OCI-LY7 (cell line): ENCODE measurements at regions not wholly inside any gene's neighbourhood (a gene's known extent, or its start where the extent isn't known, plus 50 kb on each side); places are given as distances from the start of the nearest gene placed in this dataset.

Experiments used
- BruUV-seq: library from RNA; stranded (reverse); fragments of 400-500 nt; replicated peaks from 2 replicates; lab custom pipeline; 2021; lab: Mats Ljungman, UMichigan
- CTCF ChIA-PET: fragments of 300-600 bp; sonication (Branson Sonifier 250); formaldehyde crosslinking; loops from one replicate; lab custom pipeline; 2022; ENCODE audit warnings: antibody characterized with exemption; ENCODE audit not compliant: unreplicated experiment; lab: Charles Lee
- POLR2A ChIA-PET: fragments of 300-600 bp; sonication (Branson Sonifier 250); formaldehyde crosslinking; loops from one replicate; lab custom pipeline; 2022; ENCODE audit warnings: antibody characterized with exemption; lab: Charles Lee
- DNase-seq: peaks from one replicate; pipeline ENCODE4 v3.0.0-alpha.2; 2015; ENCODE audit warnings: low spot score
- H2AFZ ChIP-seq: fragments of 200-600 bp; sonication (generic), shearing (Covaris generic); 2 replicates; pipeline ENCODE4 v1.6.1; 2014; ENCODE audit warnings: mild to moderate bottlenecking, antibody characterized with exemption, low read length, moderate library complexity
- H3K27ac ChIP-seq: fragments of 200-600 bp; sonication (generic); 2 replicates; pipeline ENCODE4 v1.5.1; 2014; ENCODE audit warnings: mixed run types, low read depth, mild to moderate bottlenecking, moderate library complexity, low read length, inconsistent platforms; ENCODE audit not compliant: poor library complexity, severe bottlenecking
- H3K36me3 ChIP-seq: fragments of 200-600 bp; sonication (generic); 2 replicates; pipeline ENCODE4 v1.6.1; 2014; ENCODE audit warnings: mild to moderate bottlenecking, antibody characterized with exemption, low read length, moderate library complexity, mixed read lengths; ENCODE audit not compliant: insufficient read depth
- H3K4me1 ChIP-seq: fragments of 200-600 bp; sonication (generic); 2 replicates; pipeline ENCODE4 v1.5.1; 2014; ENCODE audit warnings: mild to moderate bottlenecking, low read length; ENCODE audit not compliant: insufficient read depth, poor library complexity, severe bottlenecking
- H3K4me2 ChIP-seq: fragments of 200-600 bp; sonication (generic); 2 replicates; pipeline ENCODE4 v1.6.1; 2014; ENCODE audit warnings: mild to moderate bottlenecking, low read length
- H3K4me3 ChIP-seq: fragments of 200-600 bp; sonication (generic); 2 replicates; pipeline ENCODE4 v1.5.1; 2014; ENCODE audit warnings: mild to moderate bottlenecking, low read depth, low read length; ENCODE audit not compliant: poor library complexity, severe bottlenecking
- H3K79me2 ChIP-seq: fragments of 200-600 bp; sonication (generic); 2 replicates; pipeline ENCODE4 v1.6.1; 2016; ENCODE audit warnings: low read depth, mild to moderate bottlenecking, low read length, moderate library complexity, mixed read lengths; ENCODE audit not compliant: insufficient read depth
- H3K9me2 ChIP-seq: fragments of 200-600 bp; sonication (generic); 2 replicates; pipeline ENCODE4 v1.6.1; 2016; ENCODE audit warnings: mild to moderate bottlenecking, low read length, mixed read lengths; ENCODE audit not compliant: insufficient read depth
- H3K9me3 ChIP-seq: fragments of 200-600 bp; sonication (generic); 2 replicates; pipeline ENCODE4 v1.6.1; 2014; ENCODE audit warnings: mild to moderate bottlenecking, mixed run types, low read length, mixed read lengths
- H4K20me1 ChIP-seq: fragments of 200-600 bp; sonication (generic); 2 replicates; pipeline ENCODE4 v1.6.1; 2014; ENCODE audit warnings: mild to moderate bottlenecking, antibody characterized with exemption, low read length, moderate library complexity, mixed read lengths; ENCODE audit not compliant: insufficient read depth
- CTCF ChIP-seq: fragments of 200-600 bp; sonication (generic); conservative IDR thresholded peaks from 2 replicates; pipeline ENCODE4 v1.5.1; 2014; ENCODE audit warnings: mild to moderate bottlenecking, antibody characterized with exemption, low read length, moderate library complexity, mixed read lengths
- EZH2phosphoT487 ChIP-seq: fragments of 200-600 bp; sonication (generic); IDR thresholded peaks from 2 replicates; pipeline ENCODE4 v1.6.1; 2018; ENCODE audit warnings: low read depth, borderline replicate concordance, mild to moderate bottlenecking, mixed run types, antibody characterized with exemption, low read length, moderate library complexity, mixed read lengths
- intact Hi-C: fragments of 100-400 bp; cut with micrococcal nuclease; formaldehyde crosslinking; loops from one replicate; pipeline ENCODE4 v1.10.0; 2022; ENCODE audit not compliant: unreplicated experiment

- Histone ChIP-seq H3K36me3 (no peaks in the 10 kb centered on the region), H3K4me1 (no peaks in the 10 kb centered on the region), H3K79me2 (no peaks in the 10 kb centered on the region), H3K9me3 (no peaks in the 10 kb centered on the region), H2AFZ (no peak overlapping the region), H4K20me1 (no peaks in the 10 kb centered on the region), H3K4me3 (no peak overlapping the region), H3K9me2 (no peaks in the 10 kb centered on the region), H3K4me2 (no peak overlapping the region), H3K27ac (no peak overlapping the region)
- intact Hi-C loops: no loop called here
- BruUV-seq: no TSS peak
- no peak for TF ChIP-seq EZH2phosphoT487
- TF ChIP-seq CTCF: no peak
- no peak for DNase-seq
- POLR2A ChIA-PET: no interaction called here
- CTCF ChIA-PET: no interaction called here
These were observed 80.8 kb downstream of the TRIML1 start for GRCh38 chr4:188220006-188220405.

DNA sequence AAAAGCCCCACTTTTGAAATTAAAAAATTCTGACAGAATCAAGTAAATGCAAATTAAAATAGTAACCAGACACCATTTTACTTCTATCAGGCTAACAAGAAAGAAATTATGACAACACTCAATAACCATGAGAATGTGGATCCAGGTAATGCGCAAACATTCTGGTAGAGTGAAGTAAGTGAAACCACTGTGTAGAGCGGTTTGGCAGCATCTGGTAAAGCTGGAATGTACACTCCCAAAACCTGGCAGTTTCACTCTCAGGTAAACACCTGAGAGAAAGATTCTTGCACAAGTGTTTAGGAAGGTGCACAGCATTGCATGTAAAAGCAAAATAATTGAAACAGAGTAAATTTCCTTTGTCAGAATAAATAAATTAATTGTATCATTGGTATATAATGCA is 81.8 kb downstream of the TRIML1 start:
- intact Hi-C loops: no loop called here
- BruUV-seq: no TSS peak
- no peak overlapping the region for H2AFZ ChIP-seq
- no peaks in the 10 kb centered on the region for H3K9me2 ChIP-seq
- no peaks in the 10 kb centered on the region for H3K9me3 ChIP-seq
- no peaks in the 10 kb centered on the region for H3K4me1 ChIP-seq
- ChIA-PET CTCF (no interaction called here), POLR2A (interaction anchor here (0.6 kb wide), 1 partner anchor 114 kb away, joined by 3 read pairs; no protein-coding TSS in a partner anchor)
- no peaks in the 10 kb centered on the region for H3K36me3 ChIP-seq
- H3K27ac ChIP-seq: no peak overlapping the region
- TF ChIP-seq CTCF (no peak), EZH2phosphoT487 (no peak)
- DNase-seq: no peak
- no peak overlapping the region for H3K4me3 ChIP-seq
- H3K4me2 ChIP-seq: no peak overlapping the region
- no peaks in the 10 kb centered on the region for H4K20me1 ChIP-seq
- H3K79me2 ChIP-seq: no peaks in the 10 kb centered on the region

DNA sequence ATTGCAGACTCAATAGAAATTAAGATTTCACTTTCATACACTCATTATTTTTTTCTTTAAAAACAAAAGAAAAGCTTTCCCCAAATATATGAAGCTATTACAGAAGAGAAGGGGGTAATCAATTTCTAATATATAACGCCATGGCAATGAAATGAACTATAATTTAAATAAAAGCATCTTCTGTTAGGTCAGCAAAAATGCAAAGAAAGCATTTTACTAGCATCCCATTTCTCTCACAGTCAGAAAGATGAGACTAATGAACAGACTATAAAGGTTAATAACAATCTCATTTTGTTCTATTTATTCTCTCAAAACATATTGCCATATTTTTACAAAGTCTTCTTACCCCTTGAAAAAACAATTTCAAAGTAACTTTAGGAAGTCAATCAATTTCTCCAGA is 89.0 kb downstream of the TRIML1 start:
- Histone ChIP-seq H3K4me1 (no peaks in the 10 kb centered on the region), H3K36me3 (no peaks in the 10 kb centered on the region), H3K27ac (no peak overlapping the region), H3K9me2 (no peaks in the 10 kb centered on the region), H4K20me1 (no peaks in the 10 kb centered on the region), H3K9me3 (no peaks in the 10 kb centered on the region), H3K4me3 (no peak overlapping the region), H2AFZ (no peak overlapping the region), H3K79me2 (no peaks in the 10 kb centered on the region), H3K4me2 (no peak overlapping the region)
- TF ChIP-seq EZH2phosphoT487: no peak
- no peak for TF ChIP-seq CTCF
- POLR2A ChIA-PET: interaction anchor here (0.6 to 0.7 kb wide), 5 partner anchors 35 to 1916 kb away, joined by 3 to 13 read pairs (median 8); no protein-coding TSS in a partner anchor
- BruUV-seq: no TSS peak
- intact Hi-C loops: no loop called here
- DNase-seq: no peak
- CTCF ChIA-PET: no interaction called here
